Osteoblast (primary cell): ENCODE measurements at regions not wholly inside any gene's neighbourhood (a gene's known extent, or its start where the extent isn't known, plus 50 kb on each side); places are given as distances from the start of the nearest gene placed in this dataset.

Experiments
- DNase-seq: peaks from one replicate; pipeline ENCODE4 v3.0.0; 2011; ENCODE audit warnings: low spot score, mixed read lengths; ENCODE audit not compliant: insufficient read length; ENCODE audit errors: missing footprints
- H2AFZ ChIP-seq: 2 replicates; pipeline ENCODE4 v1.6.0; 2011; ENCODE audit warnings: mild to moderate bottlenecking, low read length
- H3K27ac ChIP-seq: 2 replicates; pipeline ENCODE4 v1.5.1; 2011; ENCODE audit warnings: mild to moderate bottlenecking, low read depth, low read length, moderate library complexity
- H3K27me3 ChIP-seq: 2 replicates; pipeline ENCODE4 v1.6.0; 2012; ENCODE audit warnings: mild to moderate bottlenecking, control low read depth, inconsistent platforms, low read length, moderate library complexity; ENCODE audit not compliant: insufficient read depth
- H3K36me3 ChIP-seq: 2 replicates; pipeline ENCODE4 v1.5.1; 2011; ENCODE audit warnings: mild to moderate bottlenecking, low read length, control low read depth, moderate library complexity; ENCODE audit not compliant: insufficient read depth
- H3K4me1 ChIP-seq: 2 replicates; pipeline ENCODE4 v1.5.1; 2011; ENCODE audit warnings: mild to moderate bottlenecking, low read length, control low read depth, moderate library complexity; ENCODE audit not compliant: insufficient read depth
- H3K4me2 ChIP-seq: 2 replicates; pipeline ENCODE4 v1.6.0; 2011; ENCODE audit warnings: mild to moderate bottlenecking, low read length; ENCODE audit not compliant: insufficient read depth
- H3K4me3 ChIP-seq: fragments of 200-600 bp; sonication (generic); 3 replicates; pipeline ENCODE4 v1.5.1; 2012; ENCODE audit warnings: mild to moderate bottlenecking, low read length, inconsistent platforms; ENCODE audit not compliant: insufficient read depth
- H3K79me2 ChIP-seq: 2 replicates; pipeline ENCODE4 v1.6.0; 2012; ENCODE audit warnings: mild to moderate bottlenecking, low read length, control low read depth, inconsistent platforms; ENCODE audit not compliant: insufficient read depth
- H3K9me3 ChIP-seq: 2 replicates; pipeline ENCODE4 v1.5.1; 2011; ENCODE audit warnings: low read depth, low read length, control low read depth
- H4K20me1 ChIP-seq: 2 replicates; pipeline ENCODE4 v1.6.0; 2012; ENCODE audit warnings: mild to moderate bottlenecking, low read length, control low read depth; ENCODE audit not compliant: insufficient read depth
- CTCF ChIP-seq: IDR thresholded peaks from 2 replicates; pipeline ENCODE4 v1.5.1; 2011; ENCODE audit warnings: mild to moderate bottlenecking, low read depth, low read length, moderate library complexity; ENCODE audit errors: extremely low read depth

- Histone ChIP-seq H3K27me3 (no peaks in the 10 kb centered on the region), H3K4me1 (no peaks in the 10 kb centered on the region), H3K4me2 (no peak overlapping the region), H3K27ac (no peak overlapping the region), H4K20me1 (no peaks in the 10 kb centered on the region), H3K36me3 (no peaks in the 10 kb centered on the region), H3K4me3 (no peak overlapping the region), H3K9me3 (no peaks in the 10 kb centered on the region), H3K79me2 (no peaks in the 10 kb centered on the region), H2AFZ (no peak overlapping the region)
- no peak for TF ChIP-seq CTCF
- no peak for DNase-seq
Measured at GRCh38 chr6:151738267-151738666, 69.2 kb upstream of the ESR1 start.

GRCh38 chr6:151738960-151739359 lies 68.5 kb upstream of the ESR1 start:
- no peak for DNase-seq
- Histone ChIP-seq H2AFZ (no peak overlapping the region), H3K9me3 (no peaks in the 10 kb centered on the region), H3K27me3 (no peaks in the 10 kb centered on the region), H3K27ac (no peak overlapping the region), H3K4me3 (no peak overlapping the region), H3K36me3 (no peaks in the 10 kb centered on the region), H3K4me1 (no peaks in the 10 kb centered on the region), H3K4me2 (no peak overlapping the region), H3K79me2 (no peaks in the 10 kb centered on the region), H4K20me1 (no peaks in the 10 kb centered on the region)
- no peak for TF ChIP-seq CTCF

GRCh38 chr6:151740820-151741219 lies 66.7 kb upstream of the ESR1 start:
- Histone ChIP-seq H2AFZ (no peak overlapping the region), H3K36me3 (no peaks in the 10 kb centered on the region), H3K79me2 (no peaks in the 10 kb centered on the region), H3K27me3 (no peaks in the 10 kb centered on the region), H3K4me3 (no peak overlapping the region), H3K27ac (no peak overlapping the region), H4K20me1 (no peaks in the 10 kb centered on the region), H3K9me3 (no peaks in the 10 kb centered on the region), H3K4me1 (no peaks in the 10 kb centered on the region), H3K4me2 (no peak overlapping the region)
- no peak for TF ChIP-seq CTCF
- no peak for DNase-seq

- no peaks in the 10 kb centered on the region for H3K79me2 ChIP-seq
- H3K4me1 ChIP-seq: peaks cover 12% of the 10 kb centered on the region
- no peaks in the 10 kb centered on the region for H4K20me1 ChIP-seq
- H3K36me3 ChIP-seq: no peaks in the 10 kb centered on the region
- no peak overlapping the region for H3K27ac ChIP-seq
- no peak for DNase-seq
- H2AFZ ChIP-seq: no peak overlapping the region
- no peak overlapping the region for H3K4me3 ChIP-seq
- no peaks in the 10 kb centered on the region for H3K9me3 ChIP-seq
- TF ChIP-seq CTCF: no peak
- no peak overlapping the region for H3K4me2 ChIP-seq
- no peaks in the 10 kb centered on the region for H3K27me3 ChIP-seq
Measured at GRCh38 chr6:151747896-151748295, 59.6 kb upstream of the ESR1 start.
